ENCODE measurements at regions not wholly inside any gene's neighbourhood (a gene's known extent, or its start where the extent isn't known, plus 50 kb on each side); places are given as distances from the start of the nearest gene placed in this dataset.

- TF ChIP-seq CTCF (tag by site-specific recombination; IDR thresholded peaks at IDR 0.05) (no peak), YY1 (tag by site-specific recombination; IDR thresholded peaks at IDR 0.05) (no peak), ZBTB26 (tag by site-specific recombination; optimal IDR thresholded peaks at IDR 0.05) (no peak), ZNF830 (tag by site-specific recombination; IDR thresholded peaks at IDR 0.05; ENCODE audit: low read depth) (no peak), PBX3 (CRISPR knock-in tag; IDR thresholded peaks at IDR 0.05) (no peak), ZNF768 (tag by site-specific recombination; IDR thresholded peaks at IDR 0.05) (no peak), SP2 (tag by site-specific recombination; IDR thresholded peaks at IDR 0.05) (no peak), REST (tag by site-specific recombination; IDR thresholded peaks at IDR 0.05) (no peak), ZNF548 (tag by site-specific recombination; IDR thresholded peaks at IDR 0.05) (no peak)
These were observed 104.5 kb upstream of the NUDT12 start for GRCh38 chr5:103667068-103667467.

Data from HEK293 (cell line).